IMR-90 (cell line): ENCODE measurements at regions not wholly inside any gene's neighbourhood (a gene's known extent, or its start where the extent isn't known, plus 50 kb on each side); places are given as distances from the start of the nearest gene placed in this dataset.

Source experiments
- BHLHE40 ChIP-seq: fragments of 150-350 bp; IDR thresholded peaks from 2 replicates; pipeline ENCODE4 v1.6.1; 2016; ENCODE audit warnings: mild to moderate bottlenecking, low read depth, low read length
- CEBPB ChIP-seq: IDR thresholded peaks from 2 replicates; pipeline ENCODE4 v1.6.1; 2012; ENCODE audit warnings: low read depth, low read length, improper control_type of control experiment
- CHD1 ChIP-seq: IDR thresholded peaks from 2 replicates; pipeline ENCODE4 v1.6.1; 2012; ENCODE audit warnings: low read depth, low read length, improper control_type of control experiment
- CTCF ChIP-seq: conservative IDR thresholded peaks from 2 replicates; pipeline ENCODE4 v1.5.1; 2012; ENCODE audit warnings: mild to moderate bottlenecking, low read depth, low read length, improper control_type of control experiment
- ELK1 ChIP-seq: fragments of 150-350 bp; IDR thresholded peaks from 2 replicates; pipeline ENCODE4 v1.6.1; 2016; ENCODE audit warnings: low read depth, mild to moderate bottlenecking, low read length, moderate library complexity, borderline replicate concordance
- FOS ChIP-seq: fragments of 150-350 bp; IDR thresholded peaks from 2 replicates; pipeline ENCODE4 v1.6.1; 2016; ENCODE audit warnings: low read depth, low read length
- MXI1 ChIP-seq: IDR thresholded peaks from 2 replicates; pipeline ENCODE4 v1.6.1; 2012; ENCODE audit warnings: low read depth, mild to moderate bottlenecking, low read length, moderate library complexity, borderline replicate concordance
- NFE2L2 ChIP-seq: fragments of 150-350 bp; IDR thresholded peaks from 2 replicates; pipeline ENCODE4 v1.6.1; 2016; ENCODE audit warnings: low read depth, mild to moderate bottlenecking, low read length
- POLR2A ChIP-seq: IDR thresholded peaks from 2 replicates; pipeline ENCODE4 v1.6.1; 2012; ENCODE audit warnings: mild to moderate bottlenecking, low read depth, low read length
- RAD21 ChIP-seq: IDR thresholded peaks from 2 replicates; pipeline ENCODE4 v1.6.1; 2012; ENCODE audit warnings: low read length, improper control_type of control experiment
- RCOR1 ChIP-seq: IDR thresholded peaks from 2 replicates; pipeline ENCODE4 v1.6.1; 2012; ENCODE audit warnings: mild to moderate bottlenecking, low read length, improper control_type of control experiment; ENCODE audit not compliant: insufficient replicate concordance
- RFX5 ChIP-seq: IDR thresholded peaks from 2 replicates; pipeline ENCODE4 v1.8.0; 2012; ENCODE audit warnings: low read depth, mild to moderate bottlenecking, low read length, moderate library complexity
- SMC3 ChIP-seq: fragments of 150-350 bp; IDR thresholded peaks from 2 replicates; pipeline ENCODE4 v1.6.1; 2016; ENCODE audit warnings: low read depth, mild to moderate bottlenecking, antibody characterized with exemption, low read length, moderate library complexity
- USF2 ChIP-seq: fragments of 150-350 bp; IDR thresholded peaks from 2 replicates; pipeline ENCODE4 v1.6.1; 2017; ENCODE audit warnings: mild to moderate bottlenecking, antibody characterized with exemption, low read length, low read depth

GRCh38 chr1:80509965-80510522 is 1290.7 kb upstream of the ADGRL2 start:
- TF ChIP-seq CTCF (no peak), USF2 (no peak), NFE2L2 (no peak), POLR2A (no peak), CHD1 (no peak), SMC3 (no peak), MXI1 (no peak), CEBPB (no peak), FOS (no peak), BHLHE40 (no peak), RAD21 (no peak), ELK1 (no peak), RFX5 (no peak), RCOR1 (no peak)
